GM19468 (cell line): ENCODE measurements at regions not wholly inside any gene's neighbourhood (a gene's known extent, or its start where the extent isn't known, plus 50 kb on each side); places are given as distances from the start of the nearest gene placed in this dataset.
A peak's percentile ranks its signal among the peaks of the same experiment; 100 is the strongest.

ENCODE experiments used
- ATAC-seq: cut with Tn5 transposase; IDR thresholded peaks from one replicate; pipeline ENCODE4 v1.9.1; 2021; ENCODE audit warnings: mild to moderate bottlenecking, moderate library complexity, moderate number of reproducible peaks; ENCODE audit not compliant: unreplicated experiment; ENCODE audit errors: extremely low read depth

DNA sequence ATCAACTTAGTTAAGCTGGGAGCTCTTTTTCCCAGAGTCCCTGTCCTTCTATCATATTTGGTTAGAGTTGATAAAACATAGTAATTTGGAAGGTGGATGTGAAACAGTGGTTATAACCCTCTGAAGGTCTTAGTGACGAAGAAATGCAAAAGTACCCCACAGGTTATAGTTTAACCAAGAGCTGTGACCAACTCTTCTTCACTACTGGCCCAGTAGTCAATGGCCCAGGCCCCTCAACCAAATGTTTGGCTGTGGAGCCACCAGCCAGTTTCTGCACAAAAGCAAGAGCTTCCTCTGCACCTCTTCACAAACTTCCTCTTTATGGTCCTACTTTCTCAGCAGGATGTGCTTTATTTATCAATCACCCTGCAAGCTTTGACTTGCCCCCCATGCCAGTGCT, 132.6 kb downstream of the BMP4 start:
- ATAC-seq, result peak; percentile 66

DNA sequence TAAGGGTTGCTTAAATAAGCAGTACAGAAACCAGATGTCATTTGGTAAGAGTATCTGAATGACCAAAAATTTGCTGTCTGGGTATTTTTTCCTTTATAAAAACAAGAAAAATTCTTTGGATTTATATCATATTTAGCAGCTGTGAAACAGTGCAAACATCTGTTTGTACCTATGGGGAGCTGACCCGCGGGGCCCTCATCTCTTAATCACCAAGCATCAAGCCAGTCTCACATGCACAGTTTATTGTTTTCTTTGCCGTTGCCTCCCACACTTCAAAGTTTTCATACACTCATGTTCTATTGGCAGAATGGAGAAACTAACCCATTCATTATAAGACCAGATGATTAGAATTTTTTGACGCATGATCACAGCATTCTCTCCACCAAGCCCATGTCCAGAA, 142.2 kb downstream of the BMP4 start:
- ATAC-seq, result no peak

DNA sequence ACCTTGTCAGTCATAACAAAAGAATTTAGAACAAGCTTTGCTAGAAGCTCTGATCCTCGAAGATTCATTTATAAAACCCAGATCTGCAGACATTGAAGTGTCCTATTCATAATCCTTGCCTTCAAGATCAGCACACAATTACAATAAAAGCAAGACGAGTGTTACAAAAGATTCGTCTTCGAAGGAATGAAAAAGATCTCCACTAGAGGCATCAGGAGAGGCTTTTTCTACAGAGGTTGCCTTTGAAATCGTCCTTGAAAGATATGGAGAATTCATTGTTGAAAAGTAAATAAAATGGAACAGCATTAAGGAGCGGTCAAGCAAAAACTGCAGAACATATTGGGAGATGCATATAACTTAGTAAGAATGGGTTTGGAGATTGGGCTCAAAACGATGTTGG, 146.4 kb downstream of the BMP4 start:
- ATAC-seq, result no peak

DNA sequence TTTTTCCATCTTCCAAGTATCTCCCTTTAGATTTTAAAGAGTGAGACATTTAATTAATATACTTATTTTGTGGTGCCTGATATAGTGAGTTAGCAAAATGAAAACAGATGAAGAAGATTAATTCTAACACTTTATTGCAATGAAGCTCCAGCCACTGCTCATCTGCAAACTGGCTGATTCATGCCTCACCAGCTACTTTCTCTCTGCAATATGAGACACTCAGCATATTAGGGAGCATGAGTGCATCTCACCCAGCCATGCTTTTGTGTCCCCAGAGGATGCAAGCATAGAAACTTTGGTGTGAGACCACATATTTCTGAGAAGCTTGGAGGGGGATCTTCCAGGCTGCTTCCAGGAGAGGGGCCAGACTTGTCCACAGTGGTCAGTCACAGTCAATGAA, 148.6 kb downstream of the BMP4 start:
- ATAC-seq, result no peak

DNA sequence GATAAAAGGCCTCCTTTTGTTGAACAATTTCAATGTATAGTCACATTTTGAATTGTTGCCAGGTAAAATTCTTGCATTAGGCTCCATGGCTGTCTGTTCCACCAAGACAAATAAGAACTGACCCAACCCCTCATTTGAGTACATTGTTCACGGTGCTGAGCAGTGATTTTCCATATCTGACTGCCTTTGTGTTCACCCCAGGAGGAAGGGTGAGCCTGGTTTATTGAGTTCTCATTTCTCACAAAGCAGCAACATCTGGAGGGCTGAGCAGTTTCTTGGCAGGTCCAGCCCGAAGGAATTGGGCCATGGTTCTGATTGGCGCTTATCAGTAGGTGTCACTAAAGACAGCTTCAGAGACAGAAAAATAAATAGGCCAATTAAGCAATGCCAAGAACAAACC, 149.1 kb downstream of the BMP4 start:
- ATAC-seq, result no peak

DNA sequence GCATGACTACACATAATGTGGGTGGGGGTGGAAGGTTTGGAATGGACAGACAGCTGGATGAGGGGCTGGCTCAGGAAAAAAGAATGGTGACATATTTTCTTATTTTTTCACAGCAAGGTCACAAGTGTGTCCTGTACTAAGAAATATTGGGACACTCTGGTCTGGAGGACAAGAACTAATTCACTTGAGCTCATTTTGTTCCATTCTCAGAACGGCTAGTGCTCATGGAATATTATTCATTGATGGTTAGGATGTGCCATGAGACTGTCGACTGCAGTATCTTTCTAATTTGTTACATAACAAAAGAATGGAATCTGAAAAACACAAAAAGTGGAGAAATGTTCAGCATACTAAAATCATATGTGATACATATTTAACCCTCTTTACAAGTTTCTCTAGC, 149.5 kb downstream of the BMP4 start:
- ATAC-seq, result no peak

DNA sequence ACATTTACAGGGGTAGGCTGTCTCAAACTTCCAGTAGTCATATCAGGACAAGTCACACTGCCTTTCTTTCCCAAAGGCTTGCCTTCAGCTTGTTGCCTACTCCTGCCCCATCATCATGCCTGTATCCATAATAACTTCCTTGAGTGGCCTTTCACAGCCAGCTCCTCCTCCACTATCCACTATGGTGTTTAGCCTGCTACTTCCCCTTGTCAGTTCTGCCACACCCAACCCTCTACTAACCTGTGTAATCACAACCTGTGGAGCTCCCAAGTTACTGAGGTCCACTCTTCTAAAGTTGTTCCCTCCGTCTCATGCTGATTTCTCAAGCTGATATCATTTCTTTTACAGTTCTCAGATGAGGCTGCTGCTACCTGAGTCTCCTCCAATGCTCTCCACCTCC, 159.9 kb downstream of the BMP4 start:
- no peak for ATAC-seq

DNA sequence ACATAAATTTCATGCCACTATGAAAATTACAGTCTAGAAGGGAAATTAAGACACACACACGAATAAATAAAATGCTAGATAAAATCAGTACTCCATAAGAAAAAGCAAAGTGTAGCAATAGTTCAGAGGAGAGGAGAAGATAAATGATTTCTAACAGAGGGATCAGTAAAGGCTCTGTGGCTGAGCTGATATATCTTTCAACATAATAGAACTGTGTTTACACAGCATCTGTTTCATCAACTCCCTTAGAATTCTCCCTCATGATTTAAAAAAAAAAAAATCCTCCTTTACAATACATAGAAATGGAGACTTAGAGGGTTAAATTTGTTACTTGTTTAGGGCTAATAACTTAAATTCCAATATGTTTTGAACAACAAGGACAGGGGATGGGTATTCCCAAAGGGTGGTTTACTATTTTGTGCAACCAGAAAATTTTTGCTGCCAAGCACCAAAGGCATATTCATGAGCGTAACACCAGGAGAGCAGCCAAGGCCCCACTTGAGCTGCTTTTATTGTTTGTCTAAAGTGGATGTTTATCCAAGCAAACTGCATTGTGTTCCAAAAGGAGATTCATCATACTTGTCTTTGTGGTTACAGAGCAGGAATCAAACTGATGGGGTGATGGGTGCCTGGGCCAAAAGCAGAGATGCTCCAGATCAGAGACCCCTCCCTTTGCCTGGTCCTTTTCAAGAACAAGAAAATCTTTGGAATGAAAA, 162.7 kb downstream of the BMP4 start:
- no peak for ATAC-seq

DNA sequence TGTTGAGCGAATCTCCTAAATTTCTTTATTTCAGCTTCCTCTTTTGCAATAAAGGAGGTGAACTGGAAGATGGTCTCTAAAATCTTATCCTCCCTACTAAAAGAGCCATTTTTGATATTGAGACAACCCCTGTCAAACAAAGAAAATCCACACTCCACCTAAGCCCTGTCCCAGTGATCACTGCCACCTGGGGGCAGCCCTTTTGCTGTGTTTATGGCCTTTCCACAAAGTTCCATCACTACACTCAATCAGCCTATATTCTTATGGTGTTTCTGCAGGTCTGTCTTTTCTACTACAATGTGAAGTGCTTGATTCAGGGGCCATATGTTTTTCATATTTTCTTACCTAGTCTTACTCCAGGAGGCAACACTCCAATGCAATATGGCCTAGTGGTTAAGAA, 163.7 kb downstream of the BMP4 start:
- no peak for ATAC-seq

DNA sequence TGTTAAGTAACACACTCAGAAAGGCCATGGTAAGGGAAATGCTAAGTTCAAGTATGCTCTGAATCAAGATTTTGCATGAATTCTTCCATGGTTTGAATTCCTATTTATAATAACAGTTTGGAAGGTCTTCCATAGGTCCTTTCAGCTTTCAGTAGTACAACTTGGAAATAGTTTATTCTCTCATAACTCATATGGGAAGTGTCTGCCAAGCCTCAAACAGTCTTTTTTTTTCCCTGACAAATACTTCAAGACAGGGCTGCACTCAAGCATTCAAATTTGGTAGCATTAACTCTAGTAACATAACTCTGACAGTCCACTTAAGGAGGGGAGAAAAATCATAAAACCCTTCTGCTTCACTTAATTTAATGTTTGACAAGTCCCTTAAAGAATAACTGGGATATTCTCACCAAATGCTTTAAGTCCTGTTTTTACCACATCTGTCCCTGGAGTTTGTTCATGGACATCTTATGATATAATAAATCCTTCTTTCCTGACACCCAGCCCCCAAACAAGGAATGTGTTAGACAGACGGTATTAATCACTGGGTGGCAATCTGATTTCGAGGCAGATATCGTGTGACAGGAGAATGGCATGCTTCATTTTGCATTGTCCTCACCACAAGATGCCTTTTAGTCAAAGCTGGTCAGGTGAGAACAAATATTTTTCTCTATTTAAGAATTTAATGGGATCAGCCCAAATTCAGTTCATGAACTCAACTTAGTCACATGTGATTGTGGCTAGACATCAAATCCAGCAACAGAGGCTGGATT, 165.7 kb downstream of the BMP4 start:
- no peak for ATAC-seq

DNA sequence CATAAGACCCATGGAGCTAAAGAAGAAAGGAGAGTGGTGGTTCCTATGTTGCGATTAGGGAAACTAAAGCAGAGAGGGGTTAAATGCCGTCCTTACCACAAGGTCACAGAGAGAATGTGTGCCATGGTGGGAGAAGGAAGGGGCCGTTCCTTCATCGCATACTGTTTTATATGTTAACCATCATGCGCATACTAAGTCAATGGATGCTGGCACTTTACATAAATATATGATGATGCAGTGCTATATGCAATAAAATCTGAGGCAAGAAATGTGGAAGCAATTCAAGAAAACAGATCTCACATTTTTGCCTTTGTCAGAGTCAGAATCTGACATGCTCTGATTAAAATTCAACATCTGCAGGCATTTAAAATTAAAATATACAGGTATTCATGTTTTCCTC, 168.1 kb downstream of the BMP4 start:
- ATAC-seq, result no peak

DNA sequence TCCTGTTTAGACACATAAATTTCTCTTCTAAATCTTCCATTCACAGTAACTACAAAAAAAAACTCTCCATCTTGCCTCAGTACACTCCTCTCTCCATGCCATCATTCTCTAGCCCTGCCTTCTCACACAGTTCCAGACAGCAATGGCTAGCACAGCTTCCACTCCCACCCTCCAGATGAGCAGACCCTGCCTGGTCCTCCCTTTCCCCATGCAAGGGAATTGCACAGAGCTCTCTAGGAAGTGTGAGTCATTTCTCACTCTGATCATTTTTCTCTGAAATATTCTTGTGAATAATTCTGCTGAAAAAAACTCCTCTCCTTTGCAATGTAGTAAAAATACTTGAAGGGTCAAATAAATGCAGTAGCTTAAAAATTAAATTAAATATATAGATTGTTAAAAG, 170.6 kb downstream of the BMP4 start:
- no peak for ATAC-seq

DNA sequence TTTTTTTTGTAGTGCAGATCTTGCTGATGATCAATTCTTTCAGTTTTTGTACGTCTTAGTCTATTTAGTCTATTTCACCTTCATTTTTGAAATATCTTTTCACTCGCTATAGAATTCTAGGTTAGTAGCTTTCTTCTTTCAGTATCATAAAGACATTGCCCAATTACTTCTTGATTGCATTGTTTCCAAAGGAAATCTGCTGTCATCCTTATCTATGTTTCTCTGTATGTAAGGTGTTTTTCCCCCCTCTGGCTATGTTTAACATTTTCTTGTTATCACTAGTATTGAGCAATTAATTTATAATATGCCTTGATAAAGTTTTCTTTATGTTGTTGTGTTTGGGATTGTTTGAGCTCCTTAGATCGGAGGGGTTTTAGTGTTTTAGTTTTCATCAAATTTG, 171.9 kb downstream of the BMP4 start:
- no peak for ATAC-seq

DNA sequence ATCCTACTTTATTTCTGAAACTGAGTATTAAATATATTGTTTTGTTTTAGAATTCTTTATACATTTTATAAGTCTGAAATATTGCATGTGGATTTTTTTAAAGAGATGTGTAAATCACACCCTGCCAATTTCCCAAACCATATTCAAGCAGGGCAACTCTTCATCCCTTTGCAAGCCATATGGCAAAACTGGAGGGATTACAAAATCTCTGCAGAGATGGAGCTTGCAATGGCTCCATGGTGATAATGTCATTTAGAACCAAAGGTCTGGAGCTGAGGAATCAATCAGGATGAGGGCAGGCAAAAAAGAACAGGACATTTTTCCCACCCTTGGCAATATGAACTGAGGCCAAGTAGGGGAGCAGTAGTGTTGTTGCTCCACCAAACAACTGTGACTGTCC, 173.4 kb downstream of the BMP4 start:
- ATAC-seq, result no peak

DNA sequence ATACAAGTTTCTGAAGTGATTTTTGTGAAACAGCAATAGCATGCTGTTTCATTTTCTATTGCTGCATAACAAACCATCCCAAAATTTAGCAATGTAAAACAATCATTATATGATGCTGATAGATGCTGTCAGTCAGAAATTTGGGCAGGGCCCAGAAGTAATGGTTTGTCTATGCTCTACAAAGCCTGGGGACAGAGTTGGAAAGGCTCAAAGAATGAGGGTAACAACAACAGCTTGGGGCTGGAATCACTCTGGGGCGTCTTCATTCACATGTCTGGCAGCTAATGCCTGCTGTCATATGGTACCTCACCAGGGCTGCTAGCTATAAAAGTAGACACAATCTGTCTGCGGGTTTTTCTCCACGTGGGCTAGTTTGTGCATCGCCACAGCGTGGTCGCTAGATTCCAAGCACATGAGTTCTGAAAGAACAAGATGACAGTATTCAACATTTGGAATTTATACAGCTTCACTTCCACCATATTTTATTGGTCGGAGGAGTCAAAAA, 176.5 kb downstream of the BMP4 start:
- no peak for ATAC-seq

DNA sequence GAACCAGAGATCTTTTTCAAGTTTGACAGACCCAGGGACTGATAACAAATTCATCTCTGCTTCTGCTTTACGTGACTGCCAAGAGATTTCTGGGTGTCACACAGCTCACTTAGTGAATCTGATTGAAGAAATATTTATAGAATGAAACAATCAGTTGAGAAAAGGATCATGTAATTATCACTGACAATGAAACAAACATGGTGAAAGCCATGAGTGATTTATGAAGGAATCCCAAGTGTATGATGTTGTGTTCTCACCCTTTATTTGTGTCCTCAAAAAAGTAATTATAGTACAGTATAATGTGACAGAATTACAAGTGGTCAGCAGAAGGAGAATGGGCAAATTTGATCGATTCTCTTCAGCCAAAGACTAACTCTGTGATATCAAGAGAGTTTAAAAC, 177.3 kb downstream of the BMP4 start:
- ATAC-seq, result no peak

DNA sequence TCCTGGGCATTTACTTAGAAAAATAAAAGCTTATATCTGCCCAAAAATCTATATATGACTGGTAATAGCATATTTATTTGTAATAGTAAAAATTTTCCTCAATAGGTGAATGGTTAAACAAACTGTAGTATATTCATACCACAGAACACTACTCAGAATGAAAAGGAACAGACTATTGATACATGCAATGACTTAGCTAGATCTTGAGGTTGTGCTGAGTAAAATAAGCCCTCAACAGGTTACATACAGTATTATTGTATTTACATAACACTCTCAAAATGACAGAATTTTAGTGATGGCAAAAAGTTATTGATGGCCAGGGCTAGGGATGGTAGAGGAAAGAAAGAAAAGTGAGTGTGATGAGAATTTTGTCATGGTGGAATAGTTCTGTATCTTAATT, 178.4 kb downstream of the BMP4 start:
- ATAC-seq, result no peak

DNA sequence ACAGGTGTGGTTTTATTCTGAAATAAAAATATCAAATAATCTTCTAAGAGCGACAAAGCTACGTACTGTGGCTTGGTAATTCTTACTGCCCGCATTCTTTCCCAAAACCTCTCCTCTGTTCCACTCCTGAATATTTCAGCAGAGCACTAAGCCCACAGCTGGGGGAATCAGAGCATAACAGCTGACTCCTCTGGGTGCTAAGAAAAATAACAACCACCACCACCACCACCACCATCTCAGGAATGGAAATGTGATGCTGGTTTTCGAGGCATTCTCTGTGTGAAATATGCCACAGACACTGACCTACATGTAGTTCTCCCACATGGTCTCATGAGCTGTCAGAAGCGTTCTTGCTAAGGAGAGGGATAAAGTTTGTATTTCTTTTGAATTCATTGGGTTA, 183.7 kb downstream of the BMP4 start:
- no peak for ATAC-seq

DNA sequence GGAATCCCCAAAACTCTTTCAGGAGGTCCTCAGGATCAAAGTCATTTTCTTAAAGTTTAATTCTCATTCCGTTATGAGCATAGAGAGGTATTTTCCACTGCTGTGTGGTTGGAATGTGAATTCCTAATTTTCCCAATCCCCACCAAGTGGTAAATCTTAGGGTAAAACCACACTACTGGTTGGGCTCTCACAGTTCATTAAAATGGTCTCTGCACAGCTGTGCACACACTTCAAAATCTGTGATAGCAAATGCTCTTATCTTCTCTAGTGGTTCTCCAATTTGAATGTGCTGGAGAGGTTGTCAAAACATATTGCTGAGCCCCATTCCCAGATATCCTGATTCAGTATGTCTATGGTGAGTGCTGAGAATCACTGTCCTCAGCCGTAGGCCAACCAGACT, 189.1 kb downstream of the BMP4 start:
- ATAC-seq, result no peak

DNA sequence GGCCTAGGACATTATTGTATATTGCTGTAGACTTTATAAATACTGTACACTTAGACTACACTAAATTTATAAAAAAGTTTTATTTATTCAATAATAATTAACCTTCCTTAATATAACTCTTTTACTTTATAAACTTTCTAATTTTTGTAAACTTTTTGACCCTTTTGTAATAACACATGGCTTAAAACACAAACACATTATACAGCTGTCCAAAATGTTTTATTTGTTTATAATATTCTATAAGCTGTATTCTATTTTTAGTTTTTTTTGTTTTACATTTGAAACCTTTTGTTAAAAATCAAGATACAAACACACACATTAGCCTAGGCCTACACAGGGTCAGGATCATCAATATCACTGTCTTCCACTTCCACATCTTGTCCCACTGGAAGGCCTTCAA, 190.0 kb downstream of the BMP4 start:
- ATAC-seq, result no peak

DNA sequence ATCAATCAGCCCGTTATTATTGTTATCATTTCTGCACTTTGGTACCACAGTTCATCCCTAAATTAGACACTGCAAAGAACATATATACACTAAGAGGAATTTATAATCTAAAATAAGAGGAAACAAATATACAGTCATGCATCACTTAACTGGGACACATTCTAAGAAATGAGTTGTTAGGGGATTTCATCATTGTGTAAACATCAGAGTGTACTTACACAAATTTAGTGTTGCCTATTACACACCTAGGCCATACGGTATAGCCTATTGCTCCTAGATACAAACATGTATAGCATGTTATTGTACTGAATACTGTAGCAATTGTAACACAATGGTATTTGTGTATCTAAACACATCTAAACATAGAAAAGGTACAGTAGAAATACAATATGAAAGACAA, 190.5 kb downstream of the BMP4 start:
- no peak for ATAC-seq

DNA sequence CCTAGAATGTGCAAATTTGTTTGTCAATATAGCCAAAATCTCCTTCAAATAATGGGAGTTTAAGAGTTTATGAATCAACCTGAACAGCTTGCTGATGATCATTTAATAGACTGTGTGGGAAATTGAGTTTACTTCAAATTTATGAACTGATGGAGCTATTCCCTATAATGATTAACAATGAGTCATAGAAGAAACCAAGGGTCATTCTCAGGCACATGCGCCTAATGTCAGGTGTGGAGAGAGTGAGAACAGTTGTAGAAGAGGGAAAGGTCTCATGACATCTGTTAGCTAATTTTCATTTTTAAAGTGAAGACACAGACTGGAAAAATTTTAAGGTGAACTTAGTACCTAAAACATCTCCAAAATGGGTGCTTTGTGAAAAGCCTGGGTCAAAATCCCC, 191.8 kb downstream of the BMP4 start:
- no peak for ATAC-seq
